ENCODE measurements at regions not wholly inside any gene's neighbourhood (a gene's known extent, or its start where the extent isn't known, plus 50 kb on each side); places are given as distances from the start of the nearest gene placed in this dataset.

- TF ChIP-seq CTCF (IDR thresholded peaks at IDR 0.05; ENCODE audit: extremely low read depth in 1 of 2, insufficient read depth in 1 of 2, low read depth in 1 of 2, low read length in 2 of 2) (no peak), EZH2 (IDR thresholded peaks at IDR 0.05; ENCODE audit: borderline replicate concordance, low read depth, low read length, severe bottlenecking) (no peak), POLR2A (IDR thresholded peaks at IDR 0.05; ENCODE audit: low read depth, low read length) (no peak), POLR2AphosphoS5 (IDR thresholded peaks at IDR 0.05; ENCODE audit: insufficient read depth, low read depth, low read length) (no peak)
- TF ChIP-seq, protein P1, sequence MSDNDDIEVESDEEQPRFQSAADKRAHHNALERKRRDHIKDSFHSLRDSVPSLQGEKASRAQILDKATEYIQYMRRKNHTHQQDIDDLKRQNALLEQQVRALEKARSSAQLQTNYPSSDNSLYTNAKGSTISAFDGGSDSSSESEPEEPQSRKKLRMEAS (IDR thresholded peaks at IDR 0.05; ENCODE audit: insufficient read depth, insufficient read length) = no peak
Observed at GRCh38 chr4:71113294-71113693, 119.8 kb downstream of the DCK start.

Measured in endothelial cell of umbilical vein (primary cell).